ENCODE measurements at regions not wholly inside any gene's neighbourhood (a gene's known extent, or its start where the extent isn't known, plus 50 kb on each side); places are given as distances from the start of the nearest gene placed in this dataset.

DNA sequence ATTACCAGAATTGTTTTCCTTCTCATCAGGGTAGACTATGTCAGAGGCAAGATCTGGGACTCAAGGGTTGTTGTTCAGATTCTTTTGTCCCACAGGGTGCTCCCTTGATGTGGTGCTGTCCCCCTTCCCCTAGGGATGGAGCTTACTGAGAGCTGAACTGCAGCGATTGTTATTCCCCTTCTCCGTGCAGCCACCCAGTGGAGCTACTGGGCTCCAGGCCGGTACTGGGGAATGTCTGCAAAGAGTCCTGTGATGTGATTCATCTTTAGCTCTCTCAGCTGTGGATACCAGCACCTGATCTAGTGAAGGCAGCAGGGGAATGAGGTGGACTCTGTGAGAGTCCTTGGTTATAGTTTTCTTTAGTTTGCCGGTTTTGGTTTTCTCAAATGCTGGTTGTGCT, 247.4 kb upstream of the HAND2 start:
- Histone ChIP-seq H3K9me3 (ENCODE audit: insufficient read depth in 2 of 2, low read depth in 1 of 2, low read length in 1 of 2) (no peaks in the 10 kb centered on the region), H3K18ac (ENCODE audit: extremely low read depth, low read length) (no peak overlapping the region), H3K14ac (ENCODE audit: insufficient read length) (no peak overlapping the region), H2AFZ (ENCODE audit: low read length) (no peak overlapping the region; the same call in 1 of the 2 replicates), H3K4me3 (ENCODE audit: extremely low read depth in 1 of 4, insufficient read depth in 2 of 4, low read depth in 3 of 4, low read length in 4 of 4) (no peak overlapping the region), H3K36me3 (ENCODE audit: control insufficient read depth in 2 of 4, insufficient read depth in 4 of 4, low read length in 3 of 4) (no peaks in the 10 kb centered on the region), H3K79me1 (ENCODE audit: low read depth, low read length) (no peaks in the 10 kb centered on the region), H3K79me2 (ENCODE audit: control insufficient read depth in 1 of 2, insufficient read depth in 2 of 2, low read length in 2 of 2) (no peaks in the 10 kb centered on the region), H3K4me2 (ENCODE audit: insufficient read depth in 1 of 2, low read depth in 2 of 2, low read length in 2 of 2) (no peak overlapping the region), H4K8ac (ENCODE audit: extremely low read depth, insufficient read depth, low read length) (no peak overlapping the region), H4K5ac (ENCODE audit: insufficient read length, low read depth, low read length) (no peak overlapping the region), H3K27me3 (replicated peaks in 1 of 4; ENCODE audit: control insufficient read depth in 3 of 4, extremely low read depth in 1 of 4, insufficient read depth in 3 of 4, low read length in 3 of 4) (no peaks in the 10 kb centered on the region), H3K27ac (ENCODE audit: low read depth, low read length) (no peak overlapping the region), H3K56ac (replicated peaks; ENCODE audit: insufficient read length, low read depth, low read length) (no peak overlapping the region), H2BK15ac (ENCODE audit: low read length) (no peak overlapping the region), H2BK20ac (ENCODE audit: low read length) (no peak overlapping the region), H3K23me2 (ENCODE audit: low read depth, low read length) (no peaks in the 10 kb centered on the region), H3K4ac (replicated peaks; ENCODE audit: insufficient read length, low read depth, low read length) (no peak overlapping the region), H3K9ac (replicated peaks in 1 of 4; ENCODE audit: extremely low read depth in 1 of 4, low read depth in 3 of 4, low read length in 3 of 4) (no peak overlapping the region), H4K20me1 (replicated peaks in 1 of 2; ENCODE audit: control insufficient read depth in 1 of 2, insufficient read depth in 2 of 2, low read length in 2 of 2) (no peaks in the 10 kb centered on the region), H2AK5ac (ENCODE audit: low read depth, low read length) (no peak overlapping the region), H3K4me1 (replicated peaks in 1 of 4; ENCODE audit: control insufficient read depth in 3 of 4, insufficient read depth in 4 of 4, low read length in 3 of 4) (no peaks in the 10 kb centered on the region), H2BK120ac (replicated peaks; ENCODE audit: low read depth, low read length) (no peak overlapping the region), H4K91ac (replicated peaks; ENCODE audit: insufficient read length, low read length) (no peak overlapping the region), H2BK5ac (ENCODE audit: low read depth, low read length) (no peak overlapping the region), H2BK12ac (ENCODE audit: low read depth, low read length) (no peak overlapping the region), H3K23ac (ENCODE audit: insufficient read length) (no peak overlapping the region)
- FAIRE-seq (no peak), DNase-seq (ENCODE audit: low read depth in 1 of 2, low spot score in 2 of 2) (no peak)
- CTCF ChIA-PET (ENCODE audit: partially characterized antibody), result interaction anchor here (0.8 to 1.0 kb wide), 2 partner anchors 25 to 45 kb away, joined by 3 read pairs; no protein-coding TSS in a partner anchor
- TF ChIP-seq ZNF274 (IDR thresholded peaks at IDR 0.05; ENCODE audit: borderline replicate concordance, extremely low read depth, low read length), result no peak
- peak; percentile 7 to 9; a peak in 1 of 4 replicates for TF ChIP-seq RAD21 (IDR thresholded peaks at IDR 0.05 in 1 of 2, conservative IDR thresholded peaks at IDR 0.05 in 1 of 2; ENCODE audit: low read depth in 2 of 2, low read length in 2 of 2)
- POLR2A ChIA-PET (ENCODE audit: partially characterized antibody), result no interaction called here
- WGBS, 2 experiments (ENCODE audit: extremely low coverage in 1 of 2, insufficient coverage in 1 of 2, insufficient read length in 1 of 2, insufficient replicate concordance in 2 of 2, low coverage in 1 of 2, low lambda C conversion rate in 2 of 2, missing lambda C conversion rate in 1 of 2), result 92% methylated on average over 4 of the region's 4 CpGs; no CpG with 5 or more reads in 1 of the 2 experiments
